NCI-H2107 treated with DMSO at 0.1 percent for 48 hours (cell line): ENCODE measurements at regions not wholly inside any gene's neighbourhood (a gene's known extent, or its start where the extent isn't known, plus 50 kb on each side); places are given as distances from the start of the nearest gene placed in this dataset.
"Not testable (repeated sequence)": the region's sequence is repeated elsewhere in the genome, so short reads cannot be mapped to it uniquely, and the experiment has no call there.

ENCODE experiments used
- DNase-seq: peaks from one replicate; lab custom pipeline; 2025; ENCODE audit not compliant: unreplicated experiment; lab: John Stamatoyannopoulos, UW

DNA sequence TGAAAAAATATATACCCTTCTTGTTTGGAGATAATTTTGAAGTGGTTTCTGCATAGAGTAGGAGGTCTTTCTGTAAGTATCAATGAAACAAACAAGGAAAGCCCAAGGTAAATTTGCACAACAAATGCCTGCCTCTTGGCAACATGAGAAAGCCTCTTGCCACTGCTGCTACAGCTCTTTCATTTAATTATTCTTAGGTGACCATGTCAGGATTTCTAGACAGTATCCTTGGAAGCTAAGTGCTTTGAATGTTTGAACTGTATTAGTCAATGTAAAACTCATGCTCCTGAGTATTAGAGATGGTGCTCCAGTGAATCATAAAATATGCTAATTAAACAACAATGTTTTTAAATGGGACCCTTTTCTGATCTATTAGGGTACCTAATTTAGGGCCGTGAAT lies 81.2 kb upstream of the ITGB1 start:
- no peak for DNase-seq

DNA sequence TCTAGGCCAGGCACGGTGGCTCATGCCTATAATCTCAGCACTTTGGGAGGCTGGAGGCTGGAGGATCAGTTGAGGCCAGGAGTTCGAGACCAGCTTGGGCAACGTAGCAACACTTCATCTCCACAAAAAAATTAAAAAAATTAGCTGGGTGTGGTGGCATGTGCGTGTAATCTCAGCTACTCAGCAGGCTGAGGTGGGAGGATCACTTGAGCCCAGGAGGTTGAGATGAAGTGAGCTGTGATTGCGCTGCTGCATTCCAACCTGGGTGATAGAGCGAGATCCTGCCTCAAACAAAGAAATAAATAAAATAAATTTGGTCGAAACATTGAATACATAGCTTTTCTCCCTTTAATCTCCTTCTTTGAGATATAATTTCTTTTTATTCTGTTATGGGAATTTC lies 80.6 kb upstream of the ITGB1 start:
- DNase-seq: no peak

DNA sequence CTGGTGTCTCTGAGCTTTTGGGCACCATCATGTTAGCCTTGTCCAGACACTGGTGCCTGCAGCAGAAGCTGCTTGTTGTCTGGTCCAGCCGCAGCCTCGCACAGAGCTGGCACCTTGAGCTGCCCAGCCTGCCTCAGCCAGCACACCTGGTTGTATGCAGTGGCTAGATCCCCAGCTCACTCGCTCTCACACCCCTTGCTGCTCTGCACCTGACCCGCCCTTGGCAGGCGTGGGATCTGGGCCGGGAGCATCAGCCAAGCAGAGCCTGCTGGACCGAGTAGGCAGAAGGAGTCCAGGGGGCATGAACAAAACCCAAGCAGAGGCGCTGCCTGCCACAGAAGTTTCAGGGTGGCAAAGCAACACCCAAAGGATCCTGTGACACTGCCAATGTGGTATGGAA lies 79.7 kb upstream of the ITGB1 start:
- no peak for DNase-seq

DNA sequence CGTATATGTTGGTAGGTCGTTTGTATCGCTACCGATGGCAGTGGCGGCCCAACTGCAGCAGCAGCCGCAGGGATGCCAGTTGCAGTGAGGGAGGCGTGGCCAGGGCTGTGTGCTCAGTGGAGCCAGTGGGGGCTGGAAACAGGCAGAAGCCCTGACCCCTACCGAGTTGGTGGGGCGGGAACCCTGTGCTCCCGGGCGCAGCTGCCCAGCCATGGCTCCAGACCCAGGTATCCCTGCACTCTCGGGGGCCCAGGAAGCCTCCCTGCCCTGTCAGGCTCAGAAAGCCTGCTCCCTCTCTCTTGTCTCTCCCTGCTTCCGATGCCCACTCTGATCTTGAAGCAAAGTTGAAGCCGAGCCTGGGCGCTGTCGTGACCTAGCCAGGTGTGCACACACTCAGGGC lies 78.6 kb upstream of the ITGB1 start:
- DNase-seq: no peak

DNA sequence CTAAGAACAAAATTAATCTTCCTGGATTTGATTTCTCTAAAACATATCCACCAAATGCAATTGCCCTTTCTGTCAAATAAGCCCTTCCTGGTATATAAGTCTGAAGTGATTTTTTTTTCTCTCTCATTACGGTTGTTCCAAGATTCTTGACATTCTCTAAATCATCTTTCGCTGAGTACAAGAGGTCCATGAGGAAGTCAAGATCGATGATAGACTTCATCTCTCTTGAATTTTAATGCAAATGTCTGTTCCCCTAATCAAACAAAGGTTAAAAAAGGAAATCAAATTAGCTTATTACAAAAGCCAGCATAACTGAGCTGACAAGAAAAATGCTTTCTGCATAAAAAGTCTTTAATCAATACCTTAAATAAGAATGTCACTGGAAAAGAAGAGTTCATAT lies 77.4 kb upstream of the ITGB1 start:
- no peak for DNase-seq

DNA sequence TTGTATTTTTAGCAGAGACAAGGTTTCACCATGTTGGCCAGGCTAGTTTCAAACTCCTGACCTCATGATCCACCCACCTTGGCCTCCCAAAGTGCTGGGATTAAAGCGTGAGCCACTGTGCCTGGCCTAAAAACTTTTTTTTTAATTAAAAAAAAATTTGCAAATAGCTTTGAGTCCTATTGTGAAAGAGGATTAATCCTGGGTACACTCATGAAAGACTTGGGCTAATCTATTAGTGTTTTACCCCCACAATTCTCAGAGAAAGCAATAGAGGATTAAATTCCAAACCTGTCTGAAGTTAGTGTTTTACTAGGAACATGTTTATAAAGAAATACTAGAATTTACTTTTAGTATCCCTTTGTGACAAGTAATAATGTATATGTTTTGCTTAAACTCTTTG lies 76.9 kb upstream of the ITGB1 start:
- DNase-seq: no peak

DNA sequence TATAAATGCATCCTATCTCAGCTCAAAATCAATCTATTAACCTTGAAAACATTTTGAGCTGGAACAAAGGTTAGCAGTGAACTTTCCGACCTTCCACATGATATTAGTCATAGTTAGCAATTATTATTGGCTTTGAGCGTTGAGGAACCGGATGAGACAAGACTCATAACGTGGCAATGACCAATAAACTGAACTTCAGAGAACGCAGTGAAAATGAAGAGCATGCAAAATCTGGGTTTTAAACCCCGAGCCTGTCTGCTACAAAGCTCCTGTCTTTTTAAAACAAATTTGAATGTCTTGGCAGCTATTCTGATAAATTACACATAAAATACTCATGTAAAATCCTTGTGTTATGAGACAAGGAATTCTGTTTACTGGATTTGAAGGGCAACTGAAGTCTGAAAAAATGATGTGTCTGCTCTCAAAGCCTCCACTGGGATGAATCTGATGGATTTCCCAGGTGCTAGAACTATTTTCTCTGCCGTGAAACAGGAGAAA lies 74.7 kb upstream of the ITGB1 start:
- DNase-seq: no peak

DNA sequence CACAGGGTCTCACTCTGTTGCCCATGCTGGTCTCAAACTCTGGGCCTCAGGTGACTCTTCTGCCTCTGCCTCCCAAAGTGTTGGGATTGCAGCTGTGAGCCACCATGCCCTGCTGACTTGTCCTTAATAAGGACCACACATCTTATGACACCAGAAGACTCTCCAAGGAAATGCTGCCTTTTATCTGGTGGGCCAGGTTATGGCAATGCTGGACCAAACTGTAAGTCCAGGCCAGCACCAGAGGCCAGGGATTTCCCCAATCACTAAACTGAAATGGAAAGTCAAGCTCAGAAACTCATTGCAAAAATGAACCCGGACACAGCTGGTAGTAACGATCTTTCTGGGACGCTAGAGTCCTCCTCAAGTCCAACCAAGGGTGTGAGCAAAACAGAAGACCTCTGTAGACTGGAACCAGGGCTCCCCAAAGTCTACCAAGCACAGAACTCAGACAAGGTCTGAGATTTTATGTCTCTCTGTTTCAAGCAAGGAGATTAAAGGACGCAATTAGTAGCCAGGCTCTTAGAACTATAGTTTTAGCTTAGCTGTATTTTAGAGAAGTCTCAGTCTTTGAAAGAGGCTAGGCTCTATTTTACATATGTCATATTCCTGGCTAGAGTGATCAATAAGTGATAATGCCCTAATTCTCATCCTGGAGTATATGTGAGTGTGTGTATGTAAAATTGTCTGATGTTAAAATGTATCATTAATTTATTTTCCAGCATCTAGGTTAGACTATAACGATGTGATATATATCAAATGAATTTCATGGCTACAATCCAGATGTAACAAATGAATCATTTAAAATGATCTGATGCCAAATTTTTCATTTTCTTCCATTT lies 74.0 kb upstream of the ITGB1 start:
- DNase-seq: no peak

DNA sequence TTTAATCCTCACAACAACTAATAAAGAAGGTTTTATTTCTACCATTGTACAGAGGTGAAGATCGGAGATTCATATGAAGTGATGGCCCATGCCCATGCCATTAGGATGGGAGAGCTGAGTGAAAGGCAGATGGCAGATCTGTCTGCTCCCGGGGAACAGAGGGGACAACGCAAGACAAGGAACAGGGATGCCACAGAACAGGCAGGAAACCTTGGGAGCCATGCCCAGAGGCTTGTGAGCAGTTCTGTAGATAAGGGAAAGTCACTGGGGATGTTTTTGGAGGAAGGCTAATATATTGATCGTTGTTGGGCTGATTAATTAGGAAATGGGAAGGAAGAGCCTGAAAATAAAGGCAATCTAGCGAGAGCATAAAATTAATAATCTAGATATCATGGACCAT lies 73.1 kb upstream of the ITGB1 start:
- DNase-seq: no peak

DNA sequence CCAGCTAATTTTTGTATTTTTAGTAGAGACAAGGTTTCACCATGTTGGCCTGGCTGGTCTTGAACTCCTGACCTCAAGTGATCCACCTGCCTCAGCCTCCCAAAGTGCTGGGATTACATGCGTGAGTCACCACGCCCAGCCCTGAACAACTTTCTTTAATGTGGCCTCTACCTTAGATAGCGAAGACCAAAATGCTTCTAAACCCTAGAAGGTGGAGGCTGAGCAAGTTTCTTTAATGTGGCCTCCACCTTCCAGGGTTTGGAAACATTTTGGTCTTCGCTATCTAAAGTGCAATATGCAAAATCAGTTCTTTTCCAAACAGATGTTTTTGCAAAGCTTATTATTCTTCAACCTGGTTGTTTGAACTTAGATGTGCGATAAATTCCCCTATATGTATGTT lies 70.5 kb upstream of the ITGB1 start:
- DNase-seq: not testable (repeated sequence)

DNA sequence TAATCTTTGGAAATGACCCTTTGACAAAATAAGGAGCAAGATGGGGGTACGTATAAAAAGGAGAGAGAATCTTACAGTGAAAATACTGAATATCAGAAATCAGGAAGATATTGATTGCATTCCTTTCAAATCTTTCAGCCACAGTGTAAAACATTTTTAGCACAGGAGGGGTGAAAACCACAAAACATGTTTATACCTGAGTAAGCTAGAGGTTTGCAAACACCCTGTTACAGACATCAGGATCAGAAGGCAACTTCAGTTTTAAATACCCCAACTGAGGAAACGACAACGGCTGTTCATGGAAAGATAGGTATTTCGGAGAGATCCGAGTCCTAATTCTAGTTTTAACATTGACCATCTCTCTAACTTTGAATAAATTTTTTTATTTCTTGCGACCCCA lies 69.1 kb upstream of the ITGB1 start:
- DNase-seq: no peak

DNA sequence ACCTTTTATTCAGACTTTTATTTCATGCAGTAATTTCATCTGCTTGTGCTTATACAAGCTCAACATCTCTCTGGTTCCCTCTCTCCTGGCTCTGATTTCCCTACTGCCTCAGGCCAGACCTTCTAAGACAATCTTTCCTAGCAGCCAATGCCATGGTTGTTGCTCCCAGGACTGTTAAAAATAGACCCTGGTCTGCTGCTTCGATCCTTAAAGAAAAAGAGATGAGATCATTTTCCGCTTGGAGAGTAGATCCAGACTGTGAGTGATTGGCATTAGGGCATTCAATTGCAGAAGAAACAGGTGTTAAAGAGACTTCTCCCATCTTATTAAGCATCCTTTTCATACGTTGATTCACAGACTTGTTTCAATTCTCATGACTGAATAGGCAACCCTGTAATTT lies 68.4 kb upstream of the ITGB1 start:
- DNase-seq: no peak

DNA sequence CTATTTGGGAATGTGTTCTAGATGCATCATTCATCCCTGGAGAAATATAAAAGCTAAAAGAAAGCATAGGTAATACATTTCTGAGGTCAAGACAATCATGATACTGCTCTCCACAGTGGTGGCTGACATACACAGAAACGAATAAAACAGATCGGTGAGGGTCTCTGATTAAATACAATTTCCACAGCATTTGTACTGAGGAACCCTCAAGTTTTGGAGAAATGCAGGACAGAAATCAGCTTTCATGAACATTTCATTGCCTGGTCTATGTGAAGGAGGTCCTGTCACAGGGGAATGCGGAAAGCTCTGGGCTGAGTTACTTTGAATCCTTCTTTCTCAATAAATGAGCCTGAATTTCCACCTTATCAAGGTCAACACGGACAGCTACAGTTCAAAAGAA lies 67.9 kb upstream of the ITGB1 start:
- DNase-seq: no peak

DNA sequence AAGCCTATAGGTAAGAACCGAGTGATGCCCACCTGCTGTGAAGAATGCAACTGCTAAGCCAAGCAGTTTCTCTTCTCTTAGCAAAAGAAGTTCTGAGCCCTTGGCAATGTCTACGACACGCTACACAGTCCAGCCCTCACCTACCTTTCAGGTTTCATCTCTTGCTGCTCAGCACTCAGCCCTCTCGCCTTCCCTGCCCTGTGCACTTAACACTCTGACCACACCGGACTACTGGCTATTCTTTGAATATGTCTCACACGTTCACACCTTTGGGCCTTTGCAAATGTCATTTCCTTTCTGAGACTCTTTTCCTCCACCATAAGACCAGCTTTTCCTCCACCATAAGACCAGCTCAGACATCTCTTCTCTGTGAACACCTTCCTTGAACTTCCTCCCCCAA lies 67.0 kb upstream of the ITGB1 start:
- DNase-seq: no peak

DNA sequence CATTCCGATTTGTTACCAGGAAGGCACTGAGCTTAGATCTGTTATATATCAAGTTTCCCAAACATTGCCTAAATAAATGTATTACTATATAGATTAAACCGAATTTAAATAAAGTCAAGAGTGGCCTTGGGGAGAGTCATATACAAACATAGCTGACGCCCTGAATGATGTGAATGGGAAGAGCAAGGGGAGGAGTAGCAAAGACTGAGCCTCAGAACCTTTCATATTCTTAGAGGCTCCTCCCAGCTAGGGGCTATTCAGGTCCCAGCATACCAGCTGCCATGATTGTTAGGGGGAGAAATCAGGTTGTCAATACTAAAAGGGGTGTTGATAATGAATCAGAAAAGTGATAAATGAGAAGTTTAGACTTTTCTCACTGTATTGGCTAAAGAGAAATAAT lies 64.7 kb upstream of the ITGB1 start:
- DNase-seq: no peak

DNA sequence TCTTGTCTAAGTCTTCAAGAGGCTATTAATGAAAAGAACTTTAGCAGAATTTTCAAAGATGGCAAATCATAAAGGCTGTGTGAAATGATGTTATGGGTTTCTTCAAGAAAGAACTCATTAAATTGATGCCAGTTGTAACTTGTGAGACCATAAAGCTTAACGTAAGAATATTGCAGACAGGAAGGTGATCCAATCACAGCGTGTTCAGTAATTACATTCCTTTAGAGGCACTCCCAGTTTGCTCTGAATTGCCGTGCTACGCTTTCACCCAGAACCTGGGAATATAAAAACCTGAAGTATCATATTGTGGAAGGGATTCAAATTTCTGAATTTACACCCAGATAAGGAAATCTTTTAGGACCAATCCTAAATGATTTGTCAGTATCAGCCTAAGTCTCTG lies 64.1 kb upstream of the ITGB1 start:
- no peak for DNase-seq

DNA sequence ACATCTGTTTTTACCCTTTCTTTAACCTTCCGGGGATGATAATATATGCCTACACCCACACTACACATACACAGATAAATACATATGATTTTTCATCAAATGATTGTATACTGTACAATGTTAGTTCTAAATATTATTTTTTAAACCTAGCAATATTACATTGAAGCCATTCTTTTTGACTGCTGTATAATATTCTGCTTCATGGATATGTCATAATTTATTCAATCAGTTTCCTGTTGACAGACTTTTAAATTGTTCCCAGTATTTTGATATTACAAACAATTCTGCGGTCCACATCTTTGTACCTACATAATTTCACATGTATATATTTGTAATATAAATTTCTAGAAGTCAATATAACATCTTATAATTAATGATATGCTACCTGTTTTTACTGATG lies 59.0 kb upstream of the ITGB1 start:
- DNase-seq: no peak

DNA sequence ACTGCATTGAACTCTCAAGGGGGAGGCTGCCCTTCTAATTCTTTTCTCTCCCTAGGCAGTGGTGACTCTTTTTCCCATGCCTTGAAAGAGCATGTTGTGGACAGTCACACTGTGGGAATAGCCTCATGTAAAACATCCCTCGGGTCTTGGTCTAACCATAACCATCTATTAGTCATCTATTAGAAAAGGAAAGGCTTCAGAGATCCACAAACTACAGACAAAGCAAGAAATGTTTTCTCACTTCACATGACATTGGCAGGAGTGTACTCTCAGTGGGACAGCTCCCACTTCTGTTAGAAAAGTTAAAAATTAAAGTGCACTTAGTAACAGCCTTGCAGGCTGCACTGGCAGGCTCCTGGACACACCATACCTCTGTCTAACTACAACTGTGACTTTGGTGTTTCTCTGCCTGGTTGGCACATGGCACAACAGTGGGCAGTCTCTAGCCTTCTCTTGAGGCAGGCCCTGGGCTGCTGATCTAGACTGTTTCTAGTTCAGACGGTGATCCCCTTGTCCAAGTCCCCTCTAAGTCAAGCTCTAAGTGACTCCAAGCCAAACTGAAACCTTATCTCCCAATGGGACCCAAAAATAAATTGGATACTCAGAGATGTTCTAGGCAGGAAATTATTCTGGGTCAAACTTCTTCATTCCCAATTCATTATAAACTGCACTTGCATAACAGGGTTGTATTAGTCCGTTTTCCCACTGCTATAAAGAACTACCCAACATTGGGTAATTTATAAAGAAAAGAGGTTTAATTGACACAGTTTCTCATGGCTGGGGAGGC lies 57.9 kb upstream of the ITGB1 start:
- DNase-seq: no peak

DNA sequence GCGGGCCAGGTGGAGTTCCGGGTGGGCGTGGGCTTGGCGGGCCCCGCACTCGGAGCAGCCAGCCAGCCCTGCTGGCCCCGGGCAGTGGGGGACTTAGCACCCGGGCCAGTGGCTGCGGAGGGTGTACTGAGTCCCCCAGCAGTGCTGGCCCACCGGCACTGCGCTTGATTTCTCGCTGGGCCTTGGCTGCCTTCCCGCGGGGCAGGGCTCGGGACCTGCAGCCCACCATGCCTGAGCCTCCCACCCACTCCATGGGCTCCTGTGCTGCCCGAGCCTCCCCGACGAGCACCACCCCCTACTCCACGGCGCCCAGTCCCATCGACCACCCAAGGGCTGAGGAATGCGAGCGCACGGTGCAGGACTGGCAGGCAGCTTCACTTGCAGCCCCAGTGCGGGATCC lies 55.3 kb upstream of the ITGB1 start:
- DNase-seq: not testable (repeated sequence)

DNA sequence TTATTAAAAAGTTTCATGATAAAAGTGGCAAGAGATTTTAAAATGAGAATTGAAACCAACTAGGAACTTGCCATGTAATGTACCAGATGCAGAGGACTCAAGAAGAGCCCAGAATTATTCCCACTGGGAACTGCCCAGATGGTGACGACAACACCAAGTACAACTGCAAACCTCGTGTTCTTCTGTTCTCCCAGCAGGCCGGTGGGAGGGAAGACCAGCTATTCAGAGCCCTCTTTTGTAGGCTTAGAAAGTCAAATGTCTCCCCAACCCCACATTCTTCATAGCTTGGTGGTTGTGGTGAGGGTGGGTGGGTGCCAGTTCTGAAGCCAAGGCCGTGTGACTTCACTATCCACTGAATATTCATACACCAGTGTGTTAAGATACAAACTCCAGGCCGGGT lies 54.3 kb upstream of the ITGB1 start:
- DNase-seq: no peak

DNA sequence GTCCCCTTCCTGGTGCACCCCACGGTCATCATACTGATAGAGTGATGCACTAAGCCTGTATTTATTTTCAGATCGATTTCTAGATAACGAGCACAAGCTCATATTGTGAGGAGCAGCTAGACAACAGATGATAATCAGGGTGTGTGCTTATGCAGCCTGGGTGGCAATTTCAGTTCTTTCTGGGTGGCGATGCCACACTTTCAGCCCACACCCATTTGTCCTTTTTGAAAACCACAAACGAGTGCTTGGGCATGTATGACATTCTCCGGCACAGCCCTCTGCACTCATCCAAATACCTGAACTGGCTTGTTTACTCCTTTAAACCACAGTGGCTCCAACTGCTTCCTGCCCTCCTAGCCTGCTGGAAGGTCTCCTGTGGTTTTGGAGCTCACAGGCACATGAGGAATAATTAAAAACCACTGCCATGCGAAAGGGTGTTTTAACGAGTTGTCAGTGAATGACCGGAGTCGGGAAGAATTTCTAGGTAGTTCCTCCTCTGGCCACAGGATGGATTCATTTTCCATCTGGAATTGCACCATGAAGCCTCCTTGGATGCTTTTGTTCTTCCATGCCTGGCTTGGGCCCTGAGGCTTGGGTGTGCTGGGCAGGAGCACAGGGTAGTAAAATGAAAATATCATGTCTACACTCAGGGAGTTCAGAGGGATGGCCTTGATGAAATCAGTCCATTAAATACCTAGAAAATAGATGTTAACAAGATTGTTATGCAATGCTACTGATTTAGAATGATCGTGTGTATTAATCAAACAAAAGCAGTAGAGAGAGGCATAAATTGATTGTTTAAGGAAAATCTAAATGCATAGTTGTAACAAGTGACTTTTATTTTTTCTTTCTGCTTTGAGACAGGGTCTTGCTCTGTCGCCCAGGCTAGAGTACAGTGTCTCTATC lies 52.4 kb upstream of the ITGB1 start:
- DNase-seq: peak; percentile 14
